ENCODE measurements at regions not wholly inside any gene's neighbourhood (a gene's known extent, or its start where the extent isn't known, plus 50 kb on each side); places are given as distances from the start of the nearest gene placed in this dataset.

GRCh38 chr2:224174521-224174920, 135.4 kb upstream of the SERPINE2 start:
- Histone ChIP-seq H3K14ac (ENCODE audit: insufficient read length) (no peak overlapping the region), H4K20me1 (replicated peaks in 1 of 2; ENCODE audit: control insufficient read depth in 1 of 2, insufficient read depth in 2 of 2, low read length in 2 of 2) (no peaks in the 10 kb centered on the region), H3K36me3 (ENCODE audit: control insufficient read depth in 2 of 4, insufficient read depth in 4 of 4, low read length in 3 of 4) (no peaks in the 10 kb centered on the region), H3K4ac (replicated peaks; ENCODE audit: insufficient read length, low read depth, low read length) (no peak overlapping the region), H4K5ac (ENCODE audit: insufficient read length, low read depth, low read length) (no peak overlapping the region), H2AFZ (ENCODE audit: low read length) (no peak overlapping the region), H4K8ac (ENCODE audit: extremely low read depth, insufficient read depth, low read length) (no peak overlapping the region), H3K79me2 (ENCODE audit: control insufficient read depth in 1 of 2, insufficient read depth in 2 of 2, low read length in 2 of 2) (no peaks in the 10 kb centered on the region), H2BK20ac (ENCODE audit: low read length) (no peak overlapping the region), H4K91ac (replicated peaks; ENCODE audit: insufficient read length, low read length) (no peak overlapping the region), H3K23me2 (ENCODE audit: low read depth, low read length) (no peaks in the 10 kb centered on the region), H3K9ac (replicated peaks in 1 of 4; ENCODE audit: extremely low read depth in 1 of 4, low read depth in 3 of 4, low read length in 3 of 4) (no peak overlapping the region), H3K4me2 (ENCODE audit: insufficient read depth in 1 of 2, low read depth in 2 of 2, low read length in 2 of 2) (no peak overlapping the region), H3K18ac (ENCODE audit: extremely low read depth, low read length) (no peak overlapping the region), H3K4me3 (ENCODE audit: extremely low read depth in 1 of 4, insufficient read depth in 2 of 4, low read depth in 3 of 4, low read length in 4 of 4) (no peak overlapping the region), H2BK120ac (replicated peaks; ENCODE audit: low read depth, low read length) (no peak overlapping the region), H3K79me1 (ENCODE audit: low read depth, low read length) (no peaks in the 10 kb centered on the region), H3K23ac (ENCODE audit: insufficient read length) (no peak overlapping the region), H2AK5ac (ENCODE audit: low read depth, low read length) (no peak overlapping the region), H3K27me3 (replicated peaks in 1 of 4; ENCODE audit: control insufficient read depth in 3 of 4, extremely low read depth in 1 of 4, insufficient read depth in 3 of 4, low read length in 3 of 4) (no peaks in the 10 kb centered on the region), H2BK12ac (ENCODE audit: low read depth, low read length) (no peak overlapping the region), H3K9me3 (ENCODE audit: insufficient read depth in 2 of 2, low read depth in 1 of 2, low read length in 1 of 2) (no peaks in the 10 kb centered on the region), H3K56ac (replicated peaks; ENCODE audit: insufficient read length, low read depth, low read length) (no peak overlapping the region), H2BK15ac (ENCODE audit: low read length) (no peak overlapping the region), H3K27ac (ENCODE audit: low read depth, low read length) (no peak overlapping the region), H2BK5ac (ENCODE audit: low read depth, low read length) (no peak overlapping the region), H3K4me1 (replicated peaks in 1 of 4; ENCODE audit: control insufficient read depth in 3 of 4, insufficient read depth in 4 of 4, low read length in 3 of 4) (no peaks in the 10 kb centered on the region)
- TF ChIP-seq SUZ12 (IDR thresholded peaks at IDR 0.05; ENCODE audit: low read length) (no peak), GABPA (IDR thresholded peaks at IDR 0.05; ENCODE audit: borderline replicate concordance, insufficient read depth, low read length) (no peak), MAX (IDR thresholded peaks at IDR 0.05) (no peak), PHF8 (conservative IDR thresholded peaks at IDR 0.05; ENCODE audit: low read depth, low read length) (no peak), POU5F1 (IDR thresholded peaks at IDR 0.05; ENCODE audit: low read depth, low read length) (no peak), ZNF274 (IDR thresholded peaks at IDR 0.05; ENCODE audit: borderline replicate concordance, extremely low read depth, low read length) (no peak), EZH2 (IDR thresholded peaks at IDR 0.05; ENCODE audit: low read depth, low read length, severe bottlenecking) (no peak), RBBP5 (IDR thresholded peaks at IDR 0.05; ENCODE audit: borderline replicate concordance, low read depth, low read length) (no peak), TCF12 (IDR thresholded peaks at IDR 0.05; ENCODE audit: low read depth, low read length) (no peak), JUN (IDR thresholded peaks at IDR 0.05; ENCODE audit: low read depth, low read length) (no peak)
- CTCF ChIA-PET (ENCODE audit: partially characterized antibody) = interaction anchor here (0.6 to 1.6 kb wide), 2 partner anchors 181 to 666 kb away, joined by 3 to 6 read pairs; no protein-coding TSS in a partner anchor
- POLR2A ChIA-PET (ENCODE audit: partially characterized antibody) = no interaction called here
- DNase-seq (ENCODE audit: low read depth in 1 of 2, low spot score in 2 of 2) (no peak), FAIRE-seq (no peak)
- 79% methylated on average over 1 of the region's 1 CpG; no CpG with 5 or more reads in 1 of the 2 experiments for WGBS, 2 experiments (ENCODE audit: extremely low coverage in 1 of 2, insufficient coverage in 1 of 2, insufficient read length in 1 of 2, insufficient replicate concordance in 2 of 2, low coverage in 1 of 2, low lambda C conversion rate in 2 of 2, missing lambda C conversion rate in 1 of 2)
